ENCODE measurements at regions not wholly inside any gene's neighbourhood (a gene's known extent, or its start where the extent isn't known, plus 50 kb on each side); places are given as distances from the start of the nearest gene placed in this dataset.

DNA sequence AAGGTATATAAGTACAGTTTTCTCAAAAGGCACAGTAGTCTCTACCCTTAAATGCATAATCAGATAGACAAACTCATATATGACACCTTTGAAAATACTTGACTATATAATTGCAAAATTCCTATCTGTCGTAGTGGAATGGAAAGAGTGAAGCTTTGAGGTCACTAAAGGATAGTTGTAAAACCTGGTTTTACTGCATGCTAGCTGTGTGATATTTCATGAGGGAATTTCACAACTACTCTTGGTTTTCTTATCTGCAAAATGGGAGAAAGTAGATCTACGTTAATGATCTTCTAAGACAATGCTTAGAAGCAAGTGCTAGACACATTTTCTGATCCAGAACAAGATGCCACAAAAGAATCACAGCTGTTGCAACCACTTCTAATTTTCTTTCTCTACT lies 332.2 kb downstream of the AASDHPPT start:
- WGBS, 4 donors = 86 to 90% (median 88%) methylated on average over 2 of the region's 2 CpGs
- Histone ChIP-seq H3K4me3 (no peak overlapping the region), H3K4me1 (replicated peaks in 1 of 2) (no peaks in the 10 kb centered on the region), H3K27ac (no peak overlapping the region), H3K9me3 (replicated peaks in 1 of 3) (no peaks in the 10 kb centered on the region), H3K27me3 (peaks cover 2% of the 10 kb centered on the region), H3K36me3 (replicated peaks in 1 of 2) (no peaks in the 10 kb centered on the region)
- intact Hi-C loops (cut with DNase I) = no loop called here
- no peak for DNase-seq
- TF ChIP-seq POLR2A (IDR thresholded peaks at IDR 0.05) = no peak
- TF ChIP-seq, protein P1, sequence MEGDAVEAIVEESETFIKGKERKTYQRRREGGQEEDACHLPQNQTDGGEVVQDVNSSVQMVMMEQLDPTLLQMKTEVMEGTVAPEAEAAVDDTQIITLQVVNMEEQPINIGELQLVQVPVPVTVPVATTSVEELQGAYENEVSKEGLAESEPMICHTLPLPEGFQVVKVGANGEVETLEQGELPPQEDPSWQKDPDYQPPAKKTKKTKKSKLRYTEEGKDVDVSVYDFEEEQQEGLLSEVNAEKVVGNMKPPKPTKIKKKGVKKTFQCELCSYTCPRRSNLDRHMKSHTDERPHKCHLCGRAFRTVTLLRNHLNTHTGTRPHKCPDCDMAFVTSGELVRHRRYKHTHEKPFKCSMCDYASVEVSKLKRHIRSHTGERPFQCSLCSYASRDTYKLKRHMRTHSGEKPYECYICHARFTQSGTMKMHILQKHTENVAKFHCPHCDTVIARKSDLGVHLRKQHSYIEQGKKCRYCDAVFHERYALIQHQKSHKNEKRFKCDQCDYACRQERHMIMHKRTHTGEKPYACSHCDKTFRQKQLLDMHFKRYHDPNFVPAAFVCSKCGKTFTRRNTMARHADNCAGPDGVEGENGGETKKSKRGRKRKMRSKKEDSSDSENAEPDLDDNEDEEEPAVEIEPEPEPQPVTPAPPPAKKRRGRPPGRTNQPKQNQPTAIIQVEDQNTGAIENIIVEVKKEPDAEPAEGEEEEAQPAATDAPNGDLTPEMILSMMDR (IDR thresholded peaks at IDR 0.05) = no peak

DNA sequence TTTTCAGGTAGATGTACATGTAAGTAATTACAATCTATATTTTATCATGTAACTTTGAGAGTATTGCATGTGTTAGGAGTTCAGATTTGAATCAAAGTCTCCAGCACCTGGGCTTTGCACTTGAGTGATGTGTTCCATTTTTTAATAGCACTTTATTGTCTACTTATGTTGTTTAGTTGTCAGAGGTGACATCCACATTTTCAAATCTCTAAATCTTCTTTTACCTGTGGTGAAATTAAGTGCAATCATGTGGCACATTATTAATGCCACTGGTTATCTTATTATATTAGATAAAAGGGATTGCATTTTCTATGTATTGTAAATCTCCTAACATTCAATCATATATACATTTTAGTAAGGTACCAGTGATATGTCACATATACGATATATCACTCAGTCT lies 333.4 kb downstream of the AASDHPPT start:
- no peak overlapping the region for H3K4me3 ChIP-seq
- intact Hi-C loops (cut with DNase I) = no loop called here
- DNase-seq = no peak
- H3K4me1 ChIP-seq (replicated peaks in 1 of 2) = no peaks in the 10 kb centered on the region
- no peak overlapping the region for H3K27ac ChIP-seq
- H3K9me3 ChIP-seq (replicated peaks in 1 of 3) = no peaks in the 10 kb centered on the region
- WGBS, 4 donors = 74 to 81% (median 77%) methylated on average over 1 of the region's 1 CpG
- TF ChIP-seq, protein P1 (IDR thresholded peaks at IDR 0.05) = no peak
- TF ChIP-seq POLR2A (IDR thresholded peaks at IDR 0.05) = no peak
- peaks cover 2% of the 10 kb centered on the region for H3K27me3 ChIP-seq
- no peaks in the 10 kb centered on the region for H3K36me3 ChIP-seq (replicated peaks in 1 of 2)

DNA sequence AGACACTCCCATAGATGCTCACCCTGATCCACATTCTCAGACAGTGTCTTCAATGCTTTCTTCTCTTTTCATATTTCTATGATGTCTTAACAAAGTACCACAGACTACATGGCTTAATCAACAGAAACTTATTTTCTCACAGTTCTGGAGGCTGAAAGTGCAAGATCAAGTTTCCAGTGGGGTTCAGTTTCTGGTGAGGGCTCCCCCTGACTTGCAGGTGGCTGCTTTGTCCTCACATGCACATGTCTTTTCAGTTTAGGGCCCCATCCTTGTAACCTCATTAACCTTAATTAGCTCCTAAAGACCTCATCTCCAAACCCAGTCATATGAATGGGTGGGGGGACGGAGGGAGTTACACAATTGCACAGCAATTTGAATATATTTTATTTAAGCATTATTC lies 335.8 kb downstream of the AASDHPPT start:
- Histone ChIP-seq H3K27ac (no peak overlapping the region), H3K36me3 (replicated peaks in 1 of 2) (no peaks in the 10 kb centered on the region), H3K9me3 (replicated peaks in 1 of 3) (no peaks in the 10 kb centered on the region), H3K4me1 (replicated peaks in 1 of 2) (no peaks in the 10 kb centered on the region), H3K4me3 (no peak overlapping the region), H3K27me3 (peaks cover 2% of the 10 kb centered on the region)
- no peak for DNase-seq
- intact Hi-C loops (cut with DNase I) = no loop called here
- 72 to 86% (median 80%) methylated on average over 1 of the region's 1 CpG for WGBS, 4 donors
- TF ChIP-seq POLR2A (IDR thresholded peaks at IDR 0.05) = no peak
- TF ChIP-seq, protein P1 (IDR thresholded peaks at IDR 0.05) = no peak

DNA sequence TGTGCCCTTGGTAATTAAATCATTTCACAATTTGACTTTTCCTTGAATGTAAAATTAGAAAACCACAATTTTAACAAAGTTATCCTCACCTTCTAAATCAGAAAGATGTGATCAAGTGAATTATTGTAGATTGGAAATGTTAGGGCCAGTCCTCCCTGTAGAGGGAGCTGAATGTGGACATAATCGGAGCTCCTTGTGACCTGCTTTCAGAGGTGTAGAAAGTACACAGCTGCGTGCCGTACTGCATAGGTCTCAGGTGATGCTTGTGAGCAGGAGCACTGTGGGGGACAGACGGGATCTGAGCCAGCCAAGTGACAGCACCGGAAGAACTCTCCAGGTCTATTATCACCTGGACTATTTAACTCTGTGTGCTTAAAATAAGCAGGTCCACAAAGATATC lies 338.0 kb downstream of the AASDHPPT start:
- Histone ChIP-seq H3K4me3 (no peak overlapping the region), H3K4me1 (replicated peaks in 1 of 2) (no peaks in the 10 kb centered on the region), H3K27me3 (peaks cover 2% of the 10 kb centered on the region), H3K36me3 (replicated peaks in 1 of 2) (no peaks in the 10 kb centered on the region), H3K27ac (no peak overlapping the region), H3K9me3 (replicated peaks in 1 of 3) (no peaks in the 10 kb centered on the region)
- TF ChIP-seq POLR2A (IDR thresholded peaks at IDR 0.05) = no peak
- TF ChIP-seq, protein P1 (IDR thresholded peaks at IDR 0.05) = no peak
- 72 to 91% (median 87%) methylated on average over 5 of the region's 5 CpGs for WGBS, 4 donors
- no peak for DNase-seq
- intact Hi-C loops (cut with DNase I) = no loop called here

Data from adrenal gland (tissue), 9 donors.